ENCODE measurements at regions not wholly inside any gene's neighbourhood (a gene's known extent, or its start where the extent isn't known, plus 50 kb on each side); places are given as distances from the start of the nearest gene placed in this dataset.
A peak's percentile ranks its signal among the peaks of the same experiment; 100 is the strongest.
"Not testable (repeated sequence)": the region's sequence is repeated elsewhere in the genome, so short reads cannot be mapped to it uniquely, and the experiment has no call there.

DNA sequence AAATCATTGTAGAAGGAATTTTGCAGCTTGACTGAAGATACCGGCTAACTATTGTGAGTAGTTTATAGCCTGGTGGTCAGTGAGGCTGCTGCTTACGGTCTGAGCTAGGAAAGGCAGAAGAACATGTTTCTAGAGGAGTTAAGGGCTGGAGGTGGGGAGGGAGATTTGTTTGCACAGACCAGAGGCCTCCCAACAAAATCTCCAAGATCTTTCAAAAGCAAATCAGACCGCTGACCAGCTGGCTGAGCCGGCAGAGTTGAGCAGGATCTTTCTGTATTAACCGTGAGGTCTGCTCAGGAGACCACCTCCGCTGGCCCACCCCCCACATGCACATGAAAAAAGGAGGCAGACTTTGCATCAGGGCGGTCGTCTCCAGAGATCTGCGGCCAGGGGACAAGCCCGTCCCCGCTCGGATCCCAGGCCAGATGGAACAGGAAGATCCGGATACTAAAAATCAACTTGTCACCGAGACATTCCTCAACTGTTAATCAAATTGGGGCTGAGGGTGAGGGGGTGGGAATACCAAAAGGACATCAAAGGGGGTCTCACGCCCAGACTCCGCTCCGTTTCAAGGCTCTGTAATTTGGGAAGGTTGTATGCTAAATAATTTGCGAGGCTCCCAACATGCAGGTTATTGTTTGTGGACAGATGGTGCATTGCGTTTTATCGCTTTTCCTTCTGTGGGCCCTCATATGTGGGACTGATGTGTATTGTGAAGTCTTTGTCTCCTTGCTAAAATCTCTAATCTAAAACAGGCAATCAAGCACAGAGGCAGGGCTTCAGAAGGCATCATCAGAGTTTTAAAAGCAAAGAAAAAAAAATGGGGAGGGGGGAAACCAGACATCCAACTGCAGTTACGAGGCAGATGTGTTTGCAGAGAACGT is 319.0 kb downstream of the ZNF536 start:
- no peak for DNase-seq (ENCODE audit: low read depth in 3 of 3, low spot score in 2 of 3)

- DNase-seq (ENCODE audit: low read depth in 3 of 3, low spot score in 2 of 3): no peak
Observed at GRCh38 chr19:30690525-30690924, 318.3 kb downstream of the ZNF536 start.

DNA sequence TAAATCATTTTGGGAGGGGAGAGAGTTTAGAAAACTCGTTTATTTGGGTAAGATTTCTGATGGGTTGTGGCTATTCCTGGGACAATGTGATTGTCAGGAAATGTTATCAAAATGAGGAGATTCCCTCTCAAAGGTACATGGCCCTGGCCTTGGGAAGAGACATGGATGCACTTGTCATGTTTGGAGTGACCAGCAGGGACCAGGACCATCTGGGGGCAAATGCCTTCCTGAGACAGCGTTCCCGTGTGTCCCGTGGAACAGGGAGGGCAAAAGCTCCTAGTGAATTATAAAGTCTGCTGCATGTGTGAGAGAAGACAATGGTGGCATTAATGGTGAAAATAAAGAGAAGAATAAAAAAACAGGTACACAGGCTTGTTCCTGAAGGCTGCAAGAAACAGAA is 317.3 kb downstream of the ZNF536 start:
- no peak for DNase-seq (ENCODE audit: low read depth in 3 of 3, low spot score in 2 of 3)

DNA sequence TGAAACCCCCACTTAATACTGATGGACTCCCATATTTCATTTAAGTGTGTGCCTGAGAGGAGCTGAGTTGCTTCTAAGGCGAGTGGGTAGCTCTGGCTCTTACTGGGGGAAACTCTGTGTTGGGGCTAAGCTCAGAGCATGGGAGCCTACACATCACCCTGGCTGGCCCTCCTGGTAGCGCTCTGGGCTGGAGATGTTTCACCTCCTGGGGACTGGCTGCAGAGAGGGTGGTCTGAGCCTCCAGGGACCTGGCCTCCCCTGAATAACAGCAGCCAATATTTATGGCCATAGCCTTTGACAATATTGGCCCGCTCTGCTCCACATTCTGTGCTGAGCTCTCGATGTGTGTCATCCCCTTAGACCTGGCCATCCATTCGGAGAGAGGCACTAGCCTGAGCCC is 316.5 kb downstream of the ZNF536 start:
- no peak for DNase-seq (ENCODE audit: low read depth in 3 of 3, low spot score in 2 of 3)

DNA sequence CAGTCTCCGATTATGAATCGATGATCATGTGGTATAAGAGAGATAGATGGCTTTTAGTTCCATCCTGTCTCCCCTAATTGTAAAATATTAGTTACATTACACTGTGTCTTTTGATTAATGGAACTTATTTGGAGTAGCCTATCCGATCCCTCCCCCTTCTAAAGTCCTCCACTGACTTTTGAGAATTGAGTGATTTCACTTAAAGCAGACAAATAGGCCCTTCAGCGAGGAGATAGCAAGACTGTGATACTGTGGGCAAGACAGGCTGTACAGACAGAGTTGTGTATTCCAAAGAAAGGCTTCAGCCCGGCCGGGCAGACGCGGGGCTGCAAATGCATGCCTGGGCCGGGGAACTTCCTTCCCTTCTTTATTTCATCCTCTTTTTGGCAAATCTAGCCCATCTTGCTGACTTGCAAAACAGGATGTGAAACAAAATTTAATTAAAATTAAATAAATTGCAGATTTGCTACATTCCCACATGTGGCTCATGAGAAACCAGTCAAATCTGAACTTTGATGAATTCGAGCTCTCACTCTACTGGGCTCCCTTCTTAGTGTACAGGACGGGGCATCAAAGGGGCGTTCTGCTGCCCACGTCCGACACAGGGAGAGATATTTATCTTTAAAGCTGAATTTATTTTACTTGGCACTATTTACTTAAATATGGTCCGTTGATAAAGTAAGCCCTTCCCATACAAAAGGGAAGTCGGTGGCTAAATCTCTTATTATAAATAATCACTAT is 314.8 kb downstream of the ZNF536 start:
- no peak for DNase-seq (ENCODE audit: low read depth in 3 of 3, low spot score in 2 of 3)

DNA sequence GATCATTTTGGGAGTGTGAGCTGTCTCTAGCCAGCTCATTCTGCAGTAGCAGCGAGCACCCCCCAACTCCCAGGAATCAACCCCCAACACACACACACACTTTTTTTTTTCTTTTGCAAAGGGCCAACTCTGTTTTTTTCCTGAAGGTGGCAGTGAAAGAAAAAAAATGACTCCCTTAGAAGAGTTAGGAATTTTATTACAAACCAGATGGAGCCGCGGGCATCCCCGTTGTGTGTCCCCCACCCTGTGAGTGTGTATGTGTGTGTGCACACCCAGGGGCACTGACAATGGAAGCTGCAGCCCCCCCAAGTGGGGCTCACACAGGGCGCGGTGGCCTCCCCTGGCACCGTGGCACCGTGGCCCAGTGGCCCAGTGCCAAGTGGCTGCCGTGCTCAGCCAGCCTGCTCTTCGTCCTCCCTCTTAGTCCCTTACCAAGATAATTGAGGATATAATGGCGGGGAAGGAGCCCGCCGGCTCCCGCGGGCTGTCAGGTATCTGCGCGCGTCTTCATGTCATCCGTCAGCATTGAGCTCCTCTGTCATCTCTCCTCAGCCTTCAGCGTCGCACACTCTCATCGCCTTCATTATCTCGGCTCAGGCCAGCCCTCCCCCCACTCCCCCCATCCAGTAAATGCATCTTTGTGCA is 314.1 kb downstream of the ZNF536 start:
- DNase-seq (ENCODE audit: low read depth in 3 of 3, low spot score in 2 of 3): no peak

GRCh38 chr19:30685426-30686000 is 313.3 kb downstream of the ZNF536 start:
- DNase-seq (ENCODE audit: low read depth in 3 of 3, low spot score in 2 of 3): no peak

DNA sequence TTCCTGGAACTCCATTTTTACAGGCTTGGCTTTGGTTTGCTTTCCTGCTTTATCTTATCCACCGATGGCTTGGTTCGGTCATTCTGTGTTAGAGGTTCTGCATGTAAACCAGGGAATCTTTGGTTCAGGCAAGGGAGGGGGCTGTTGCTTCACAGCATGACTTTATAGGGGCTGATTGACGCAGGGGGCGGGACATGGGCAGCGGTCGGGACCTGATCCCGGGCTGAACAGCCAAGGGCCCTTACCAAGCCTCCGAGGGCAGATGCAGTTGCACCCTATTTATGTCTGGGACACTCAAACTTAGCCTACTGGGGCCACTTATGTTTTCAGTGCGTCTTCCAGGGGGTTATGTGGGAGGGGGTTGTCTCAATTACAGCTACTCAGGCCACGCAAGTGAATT is 312.4 kb downstream of the ZNF536 start:
- DNase-seq (ENCODE audit: low read depth in 3 of 3, low spot score in 2 of 3): no peak

DNA sequence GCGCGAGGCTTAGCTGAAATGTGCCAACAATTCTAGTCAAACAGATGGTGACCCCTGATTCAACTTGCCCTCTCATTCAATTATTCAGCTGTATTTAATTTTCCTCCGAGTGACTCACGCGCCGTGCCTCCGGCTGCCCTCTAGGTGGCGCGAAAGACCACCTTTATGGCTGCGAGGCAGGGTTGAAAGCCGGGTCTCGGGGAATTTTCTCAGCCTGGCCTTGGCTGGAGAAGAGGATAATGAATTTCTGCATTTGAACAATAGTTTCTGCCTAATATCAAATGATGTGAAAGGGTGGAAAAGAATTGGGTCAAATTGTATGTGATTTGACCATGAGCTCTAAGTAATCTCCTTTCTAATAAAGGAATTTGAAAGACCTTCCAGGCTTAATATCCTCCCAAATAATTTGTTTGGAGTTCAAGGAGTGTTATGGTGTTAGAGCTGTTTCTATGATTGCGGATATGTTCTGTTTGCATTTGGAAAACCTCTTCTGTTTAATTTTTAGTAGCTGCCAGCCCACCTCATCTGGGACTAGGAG is 310.9 kb downstream of the ZNF536 start:
- DNase-seq (ENCODE audit: low read depth in 3 of 3, low spot score in 2 of 3): peak; percentile 57 to 68 (median 67)

DNA sequence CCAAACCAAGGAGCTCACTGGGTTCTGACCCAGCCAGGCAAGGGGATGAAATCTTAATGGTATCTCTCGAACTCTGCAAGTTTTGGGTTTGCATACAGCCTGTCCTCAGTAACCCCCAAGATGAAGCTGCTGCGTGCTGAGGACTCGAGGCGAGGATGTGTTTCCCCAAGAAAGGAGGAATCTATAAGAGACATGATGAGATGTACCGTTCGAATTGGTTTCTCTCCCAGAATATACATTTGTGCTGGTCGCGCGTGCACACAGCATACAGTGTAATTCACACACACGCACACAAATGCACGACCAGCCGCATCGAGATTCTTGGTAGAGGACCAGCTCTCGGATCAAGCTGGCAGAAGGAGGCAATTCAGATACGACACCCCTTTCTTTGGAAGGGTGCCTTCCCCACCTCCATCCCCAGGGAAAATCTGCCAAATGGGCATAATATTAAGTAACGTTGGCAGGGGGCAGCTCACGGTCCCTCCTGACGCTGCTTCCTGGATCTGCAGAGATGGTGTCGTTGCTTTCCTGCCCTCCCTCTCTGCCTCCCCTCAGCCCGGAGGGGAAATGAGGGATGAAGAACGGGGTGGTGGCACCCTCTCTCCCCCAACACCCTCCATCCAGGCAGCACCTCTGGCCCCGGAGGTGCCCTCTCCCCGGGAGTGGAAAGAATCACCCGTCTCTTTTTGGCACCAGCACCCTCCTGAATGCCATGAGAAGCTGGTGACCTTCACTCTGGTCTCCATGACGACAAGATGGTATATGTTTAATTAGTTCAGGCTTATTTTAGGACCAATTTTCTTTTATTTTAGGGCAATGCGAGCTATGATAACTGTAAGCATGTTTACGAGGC is 310.2 kb downstream of the ZNF536 start:
- no peak for DNase-seq (ENCODE audit: low read depth in 3 of 3, low spot score in 2 of 3)

DNA sequence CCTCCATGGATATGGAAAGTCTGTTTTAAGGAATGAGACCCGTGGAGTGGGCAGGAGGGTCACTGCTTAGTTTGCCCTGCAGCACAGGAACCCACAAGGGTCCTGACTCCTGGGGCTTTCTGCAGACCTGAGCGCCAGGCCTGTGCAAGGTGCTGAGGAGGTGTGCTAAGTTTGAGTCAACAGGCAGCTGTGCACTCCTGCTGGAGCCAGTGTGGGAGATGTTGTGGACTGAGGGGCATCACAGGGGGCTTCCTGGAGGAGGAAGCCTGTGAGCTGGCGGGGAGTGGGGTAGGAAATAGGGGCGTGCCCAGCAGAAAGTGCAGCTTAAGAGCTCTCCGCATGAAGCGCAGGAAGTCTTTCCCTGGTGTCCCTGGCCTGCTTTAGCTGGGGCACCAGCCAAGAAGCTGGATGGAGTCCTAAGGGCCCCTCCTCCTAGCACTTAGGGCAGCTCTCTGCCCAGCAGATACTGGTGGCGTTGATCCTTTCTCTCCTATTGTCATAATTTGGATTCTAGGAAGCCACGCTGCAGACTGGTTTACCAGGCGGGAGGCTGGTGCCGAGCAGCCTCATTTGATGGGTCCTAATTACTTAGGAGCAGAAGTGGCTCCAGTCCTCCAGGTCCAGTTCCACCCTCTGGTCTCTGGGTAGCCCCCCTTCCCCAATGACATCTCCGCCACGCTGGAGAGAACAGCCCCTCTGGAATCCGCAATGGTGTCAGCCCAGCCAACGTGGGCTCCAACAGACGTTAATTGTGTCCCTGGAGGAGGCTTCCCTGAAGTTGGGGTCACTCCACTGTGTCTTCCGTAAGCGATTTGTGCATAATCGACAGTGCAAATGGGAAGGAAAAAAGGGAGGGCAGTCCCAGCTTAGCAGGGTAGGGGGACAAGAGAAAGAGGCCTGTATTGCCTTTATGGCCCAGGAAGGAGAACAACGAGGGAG is 309.2 kb downstream of the ZNF536 start:
- no peak for DNase-seq (ENCODE audit: low read depth in 3 of 3, low spot score in 2 of 3)

GRCh38 chr19:30680399-30680798 is 308.2 kb downstream of the ZNF536 start:
- DNase-seq (ENCODE audit: low read depth in 3 of 3, low spot score in 2 of 3): not testable (repeated sequence)

DNA sequence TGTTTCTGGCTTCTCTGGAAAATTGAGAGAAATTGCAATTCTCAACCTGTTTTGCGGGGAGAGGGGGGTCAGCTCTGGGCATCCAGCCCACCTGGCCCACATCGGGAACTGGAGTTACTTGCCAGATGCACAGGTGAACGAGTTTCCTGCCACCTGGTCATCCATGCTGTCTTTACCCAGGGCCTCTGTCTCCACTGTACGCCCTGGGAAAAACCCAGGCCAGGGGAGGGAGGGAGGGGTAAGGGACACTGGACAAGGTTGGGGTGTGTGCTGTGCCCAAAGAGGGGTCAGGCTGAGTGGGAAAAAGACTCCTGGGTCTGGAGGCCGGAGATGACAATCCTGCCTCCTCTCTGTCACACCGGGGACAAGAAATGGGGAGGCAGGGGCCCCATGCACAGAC is 307.6 kb downstream of the ZNF536 start:
- DNase-seq (ENCODE audit: low read depth in 3 of 3, low spot score in 2 of 3): no peak

DNA sequence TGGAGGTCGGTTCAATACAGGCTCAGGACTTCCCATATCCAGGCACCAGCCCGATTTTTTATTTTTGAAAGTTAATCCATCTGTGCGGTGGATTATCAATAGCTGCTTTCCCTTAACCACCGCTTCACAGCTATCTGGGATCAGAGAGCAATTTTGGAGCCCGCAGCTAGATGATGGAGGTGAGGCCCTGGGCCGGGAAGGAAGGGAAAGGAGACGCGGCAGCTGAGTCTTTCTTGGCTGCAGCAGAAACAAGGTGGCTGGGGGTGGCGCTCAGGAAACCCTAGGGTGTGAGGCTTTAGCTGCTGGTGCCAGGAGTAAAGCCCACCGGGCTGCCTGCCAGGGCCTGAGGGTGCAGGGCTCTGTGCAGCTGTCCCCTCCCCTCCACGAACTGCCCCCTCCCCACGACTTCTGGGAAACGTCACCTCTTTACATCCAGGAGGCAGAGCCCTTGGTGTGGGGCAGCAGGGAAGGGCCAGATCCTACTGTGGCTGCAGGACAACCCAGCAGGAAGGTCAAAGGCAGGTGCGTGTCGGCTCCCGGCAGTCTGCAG is 307.0 kb downstream of the ZNF536 start:
- no peak for DNase-seq (ENCODE audit: low read depth in 3 of 3, low spot score in 2 of 3)

DNA sequence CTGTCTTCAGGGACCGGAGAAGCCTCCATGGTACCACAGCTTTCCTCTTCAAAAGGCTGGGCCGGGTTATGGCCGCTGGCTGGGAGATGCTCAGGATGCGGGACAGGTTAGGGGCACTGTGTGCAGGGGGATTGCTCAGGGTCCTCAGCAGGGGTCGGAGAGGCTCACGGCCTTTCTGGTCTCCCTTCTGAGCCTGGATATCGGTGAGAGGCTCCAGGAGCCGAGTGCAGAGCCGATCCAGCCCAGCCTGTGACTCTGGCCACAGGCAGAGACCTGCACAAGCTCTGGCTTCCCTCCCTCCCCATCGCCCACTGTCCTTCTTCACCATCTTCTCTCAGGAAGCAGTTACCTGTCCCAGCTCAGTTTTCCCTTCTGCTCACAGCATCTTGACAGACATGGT is 306.0 kb downstream of the ZNF536 start:
- no peak for DNase-seq (ENCODE audit: low read depth in 3 of 3, low spot score in 2 of 3)

DNA sequence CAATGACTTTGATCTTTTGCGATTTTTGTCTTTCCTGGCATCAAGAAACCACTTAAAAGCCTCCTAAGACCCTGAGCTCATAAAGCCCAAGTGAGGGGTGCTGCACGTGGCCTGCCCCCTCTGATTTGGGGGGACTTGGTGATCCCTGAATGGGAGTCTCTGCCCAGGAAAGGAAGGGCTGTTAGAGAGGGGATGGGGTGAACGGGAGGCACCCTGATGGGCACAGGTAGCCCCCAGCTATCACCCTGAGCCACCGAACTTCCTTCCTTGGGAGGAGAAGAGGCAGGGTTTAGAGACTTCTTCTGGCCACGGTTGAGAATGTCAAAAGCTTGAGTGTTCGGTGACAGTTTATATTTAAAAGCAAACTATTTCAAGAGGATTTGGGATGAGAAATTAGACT is 305.5 kb downstream of the ZNF536 start:
- DNase-seq (ENCODE audit: low read depth in 3 of 3, low spot score in 2 of 3): no peak

DNA sequence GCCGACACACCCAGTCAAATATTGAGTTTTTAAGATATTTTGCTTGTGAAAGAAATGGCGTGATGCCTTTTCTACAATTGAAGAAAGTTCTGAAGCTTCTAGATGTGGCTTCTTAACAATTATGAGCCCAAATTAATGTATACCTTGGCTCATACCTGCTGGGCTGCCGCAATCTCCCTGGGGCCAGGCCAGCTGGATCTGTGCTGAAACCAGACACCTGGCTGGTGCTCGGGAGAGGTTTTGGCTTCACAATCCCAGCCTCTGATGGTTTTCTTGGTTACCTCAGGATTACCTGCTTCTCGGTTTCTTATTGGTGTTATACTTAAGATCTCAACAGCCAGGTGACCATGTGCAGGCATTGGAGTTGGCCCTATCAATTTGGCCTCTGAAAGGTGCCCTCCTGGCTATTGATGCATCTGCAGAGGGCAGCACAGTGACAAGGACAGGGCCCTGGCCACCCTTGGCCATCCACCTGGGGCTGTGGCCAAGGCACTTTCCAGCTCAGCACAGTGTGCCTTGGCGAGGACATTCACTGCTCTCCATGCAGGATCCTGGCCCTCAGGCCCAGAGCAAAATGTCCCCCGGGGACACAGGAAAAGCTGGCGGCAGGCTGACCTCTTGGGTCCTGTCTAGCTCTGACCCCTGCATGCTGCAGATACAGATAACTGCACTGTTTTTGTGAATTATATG is 305.0 kb downstream of the ZNF536 start:
- no peak for DNase-seq (ENCODE audit: low read depth in 3 of 3, low spot score in 2 of 3)

GRCh38 chr19:30675086-30675485 is 302.9 kb downstream of the ZNF536 start:
- no peak for DNase-seq (ENCODE audit: low read depth in 3 of 3, low spot score in 2 of 3)
